HS-27A (cell line): ENCODE measurements at regions not wholly inside any gene's neighbourhood (a gene's known extent, or its start where the extent isn't known, plus 50 kb on each side); places are given as distances from the start of the nearest gene placed in this dataset.

Source experiments
- DNase-seq: peaks from one replicate; pipeline ENCODE4 v3.0.0-alpha.2; 2012; ENCODE audit warnings: low read depth, missing footprints

- no peak for DNase-seq
Measured at GRCh38 chr4:125365731-125366130, 51.0 kb downstream of the FAT4 start.

- no peak for DNase-seq
Measured at GRCh38 chr4:125368146-125368545, 53.4 kb downstream of the FAT4 start.

GRCh38 chr4:125368671-125369081 lies 53.9 kb downstream of the FAT4 start:
- peak; percentile 70 for DNase-seq

- no peak for DNase-seq
Measured at GRCh38 chr4:125369098-125369497, 54.3 kb downstream of the FAT4 start.

- no peak for DNase-seq
Measured at GRCh38 chr4:125370478-125370877, 55.7 kb downstream of the FAT4 start.

- no peak for DNase-seq
Measured at GRCh38 chr4:125382995-125383394, 68.2 kb downstream of the FAT4 start.

GRCh38 chr4:125387770-125388169 lies 73.0 kb downstream of the FAT4 start:
- DNase-seq: no peak

GRCh38 chr4:125388613-125389012 lies 73.9 kb downstream of the FAT4 start:
- DNase-seq: peak; percentile 59

- DNase-seq: peak; percentile 64
Measured at GRCh38 chr4:125389713-125390112, 75.0 kb downstream of the FAT4 start.

- DNase-seq: peak; percentile 47
Measured at GRCh38 chr4:125390126-125390525, 75.4 kb downstream of the FAT4 start.

- DNase-seq: no peak
Measured at GRCh38 chr4:125390727-125391126, 76.0 kb downstream of the FAT4 start.

- no peak for DNase-seq
Measured at GRCh38 chr4:125392694-125393093, 77.9 kb downstream of the FAT4 start.

- DNase-seq: no peak
Measured at GRCh38 chr4:125393825-125394224, 79.1 kb downstream of the FAT4 start.

GRCh38 chr4:125397226-125397625 lies 82.5 kb downstream of the FAT4 start:
- no peak for DNase-seq

GRCh38 chr4:125398263-125399002 lies 83.7 kb downstream of the FAT4 start:
- DNase-seq: no peak

- no peak for DNase-seq
Measured at GRCh38 chr4:125400756-125401155, 86.0 kb downstream of the FAT4 start.

GRCh38 chr4:125401784-125402183 lies 87.0 kb downstream of the FAT4 start:
- no peak for DNase-seq

GRCh38 chr4:125420526-125420925 lies 105.8 kb downstream of the FAT4 start:
- no peak for DNase-seq

GRCh38 chr4:125421547-125421946 lies 106.8 kb downstream of the FAT4 start:
- no peak for DNase-seq

- DNase-seq: no peak
Measured at GRCh38 chr4:125423124-125423523, 108.4 kb downstream of the FAT4 start.

GRCh38 chr4:125428832-125429231 lies 114.1 kb downstream of the FAT4 start:
- DNase-seq: no peak

- DNase-seq: no peak
Measured at GRCh38 chr4:125430086-125430485, 115.3 kb downstream of the FAT4 start.

- no peak for DNase-seq
Measured at GRCh38 chr4:125432078-125432477, 117.3 kb downstream of the FAT4 start.

- DNase-seq: peak; percentile 8
Measured at GRCh38 chr4:125433453-125433852, 118.7 kb downstream of the FAT4 start.
